ENCODE measurements at regions not wholly inside any gene's neighbourhood (a gene's known extent, or its start where the extent isn't known, plus 50 kb on each side); places are given as distances from the start of the nearest gene placed in this dataset.

DNA sequence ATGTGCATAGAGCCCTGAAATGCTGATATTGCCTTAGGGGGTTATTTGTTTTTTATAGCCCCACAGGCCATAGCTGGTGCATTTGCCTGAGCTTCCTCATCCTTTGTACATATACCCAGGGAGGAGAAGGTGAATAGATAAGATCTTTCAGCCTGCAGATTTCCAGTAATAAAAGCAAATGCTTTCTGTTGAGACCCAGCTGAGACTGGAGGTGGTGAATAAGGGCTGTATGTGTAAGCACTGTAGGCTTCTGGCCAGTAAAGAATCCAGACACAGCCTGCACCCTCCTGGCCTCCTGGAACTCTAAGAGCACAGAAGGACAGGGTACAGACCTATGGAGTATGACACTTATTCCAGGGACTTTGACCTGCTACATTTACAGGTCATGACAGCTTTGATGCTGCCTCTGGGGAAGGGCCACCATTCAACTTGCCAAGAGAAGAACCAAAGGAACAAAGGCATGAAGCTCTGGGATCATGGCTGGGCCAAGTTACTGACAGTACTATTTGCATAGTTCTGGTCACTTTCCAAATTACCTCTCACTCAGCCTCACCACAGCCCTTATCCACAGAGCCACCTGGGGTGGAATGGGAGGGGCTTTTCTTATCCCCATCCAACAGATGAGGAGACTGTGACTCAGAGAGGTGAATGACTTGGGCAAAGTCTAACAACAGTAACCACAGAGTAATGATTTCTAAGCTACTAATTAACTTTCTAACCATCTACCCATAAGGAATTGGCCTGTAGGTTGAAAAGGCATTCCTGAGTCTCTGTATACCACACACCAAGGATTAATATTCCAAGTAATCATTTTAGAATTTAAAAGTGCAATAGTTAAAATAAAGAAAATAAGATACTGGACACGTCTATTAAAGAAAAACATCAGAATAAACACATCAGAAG, 604.5 kb upstream of the KLF4 start:
- TF ChIP-seq, protein P1, sequence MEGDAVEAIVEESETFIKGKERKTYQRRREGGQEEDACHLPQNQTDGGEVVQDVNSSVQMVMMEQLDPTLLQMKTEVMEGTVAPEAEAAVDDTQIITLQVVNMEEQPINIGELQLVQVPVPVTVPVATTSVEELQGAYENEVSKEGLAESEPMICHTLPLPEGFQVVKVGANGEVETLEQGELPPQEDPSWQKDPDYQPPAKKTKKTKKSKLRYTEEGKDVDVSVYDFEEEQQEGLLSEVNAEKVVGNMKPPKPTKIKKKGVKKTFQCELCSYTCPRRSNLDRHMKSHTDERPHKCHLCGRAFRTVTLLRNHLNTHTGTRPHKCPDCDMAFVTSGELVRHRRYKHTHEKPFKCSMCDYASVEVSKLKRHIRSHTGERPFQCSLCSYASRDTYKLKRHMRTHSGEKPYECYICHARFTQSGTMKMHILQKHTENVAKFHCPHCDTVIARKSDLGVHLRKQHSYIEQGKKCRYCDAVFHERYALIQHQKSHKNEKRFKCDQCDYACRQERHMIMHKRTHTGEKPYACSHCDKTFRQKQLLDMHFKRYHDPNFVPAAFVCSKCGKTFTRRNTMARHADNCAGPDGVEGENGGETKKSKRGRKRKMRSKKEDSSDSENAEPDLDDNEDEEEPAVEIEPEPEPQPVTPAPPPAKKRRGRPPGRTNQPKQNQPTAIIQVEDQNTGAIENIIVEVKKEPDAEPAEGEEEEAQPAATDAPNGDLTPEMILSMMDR (IDR thresholded peaks at IDR 0.05; ENCODE audit: low read depth, low read length) = no peak
- TF ChIP-seq EZH2phosphoT487 (IDR thresholded peaks at IDR 0.05; ENCODE audit: low read depth) = no peak
